Endothelial cell of umbilical vein (primary cell): ENCODE measurements at regions not wholly inside any gene's neighbourhood (a gene's known extent, or its start where the extent isn't known, plus 50 kb on each side); places are given as distances from the start of the nearest gene placed in this dataset.

ENCODE experiments used
- CTCF ChIP-seq, 2 donors: IDR thresholded peaks; 1 replicate in 1 of 2; 2 replicates in 1 of 2; pipeline ENCODE4 v1.5.1; 2011; ENCODE audit warnings: low read length in 2 of 2, mild to moderate bottlenecking in 2 of 2, moderate library complexity in 2 of 2, control low read depth in 1 of 2, inconsistent platforms in 1 of 2, low read depth in 1 of 2; ENCODE audit not compliant: insufficient read depth in 1 of 2; ENCODE audit errors: extremely low read depth in 1 of 2
- MYC ChIP-seq: IDR thresholded peaks from one replicate; pipeline ENCODE4 v1.6.1; 2011; ENCODE audit warnings: mild to moderate bottlenecking, low read depth, low read length
- POLR2AphosphoS5 ChIP-seq: IDR thresholded peaks from 2 replicates; pipeline ENCODE4 v1.6.1; 2012; ENCODE audit warnings: low read depth, mild to moderate bottlenecking, control low read depth, low read length, moderate library complexity; ENCODE audit not compliant: insufficient read depth

- TF ChIP-seq CTCF (IDR thresholded peaks at IDR 0.05; ENCODE audit: extremely low read depth in 1 of 2, insufficient read depth in 1 of 2, low read depth in 1 of 2, low read length in 2 of 2) (no peak), POLR2AphosphoS5 (no peak), MYC (no peak)
These were observed 526.0 kb downstream of the CFAP47 start for GRCh38 chrX:36445566-36445965.
